NOMO-1 (cell line): ENCODE measurements at regions not wholly inside any gene's neighbourhood (a gene's known extent, or its start where the extent isn't known, plus 50 kb on each side); places are given as distances from the start of the nearest gene placed in this dataset.
"Not testable (repeated sequence)": the region's sequence is repeated elsewhere in the genome, so short reads cannot be mapped to it uniquely, and the experiment has no call there.

Experiments
- DNase-seq, 2 experiments: peaks; one replicate each; lab custom pipeline; 2025; ENCODE audit not compliant: unreplicated experiment in 2 of 2; lab: John Stamatoyannopoulos, UW

DNA sequence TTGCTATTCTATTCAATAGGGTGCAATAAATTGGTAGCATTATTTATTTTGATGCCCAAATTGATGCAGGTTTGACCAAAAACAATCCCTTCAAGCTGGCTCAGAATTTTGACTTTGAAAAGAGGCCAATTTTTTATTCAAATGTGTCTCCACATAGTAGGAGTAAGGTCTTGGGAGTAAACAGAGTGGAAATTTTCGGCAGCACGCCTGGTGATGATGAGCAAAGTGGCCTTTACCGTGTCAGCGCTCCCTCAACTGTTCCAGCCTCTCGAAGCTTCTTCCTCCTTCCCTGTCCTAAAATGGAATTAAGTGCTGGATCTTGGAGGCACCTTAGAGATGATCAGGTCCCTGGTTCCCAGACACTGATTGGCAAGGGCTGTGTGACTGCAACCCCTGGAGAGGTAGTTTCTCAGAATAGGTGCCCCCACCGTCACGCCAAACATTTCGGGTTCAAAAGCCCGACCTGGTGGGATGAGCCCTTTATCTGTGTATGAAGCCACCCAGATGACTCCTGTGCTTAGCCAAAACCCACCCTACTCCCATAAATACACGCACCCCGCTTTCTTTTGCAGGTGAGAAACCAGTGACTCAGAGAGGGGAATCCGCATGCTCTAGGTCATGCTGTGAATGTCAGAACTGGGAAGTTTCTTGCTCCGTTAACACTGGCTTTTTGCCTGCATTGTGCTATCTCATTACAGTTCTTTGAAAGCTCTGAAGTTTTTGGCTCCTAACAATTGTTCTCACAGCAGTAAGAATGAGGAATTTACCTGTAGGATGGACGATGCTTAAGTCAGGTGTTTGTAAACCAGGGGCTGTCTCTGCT is 89.1 kb downstream of the CRYGS start:
- no peak for DNase-seq

DNA sequence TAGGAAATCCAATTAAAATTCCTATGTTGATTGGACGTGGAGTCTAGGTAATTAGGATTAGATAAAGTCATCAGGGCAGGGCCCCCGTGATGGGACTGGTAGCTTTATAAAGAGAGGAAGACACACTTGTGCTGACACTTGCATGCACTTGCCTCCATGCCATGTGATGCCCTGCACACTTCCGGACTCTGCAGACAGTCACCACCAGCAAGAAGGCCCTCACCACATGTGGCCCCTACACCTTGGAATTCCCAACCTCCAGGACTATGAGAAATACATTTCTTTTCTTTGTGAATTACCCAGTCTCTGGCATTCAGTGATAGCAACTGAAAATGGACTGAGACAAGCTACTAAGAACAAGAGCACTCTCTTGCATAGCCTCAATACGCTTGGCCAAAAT is 90.6 kb downstream of the CRYGS start:
- DNase-seq, result no peak

GRCh38 chr3:186452517-186452916 is 90.5 kb upstream of the DGKG start:
- DNase-seq, result no peak

DNA sequence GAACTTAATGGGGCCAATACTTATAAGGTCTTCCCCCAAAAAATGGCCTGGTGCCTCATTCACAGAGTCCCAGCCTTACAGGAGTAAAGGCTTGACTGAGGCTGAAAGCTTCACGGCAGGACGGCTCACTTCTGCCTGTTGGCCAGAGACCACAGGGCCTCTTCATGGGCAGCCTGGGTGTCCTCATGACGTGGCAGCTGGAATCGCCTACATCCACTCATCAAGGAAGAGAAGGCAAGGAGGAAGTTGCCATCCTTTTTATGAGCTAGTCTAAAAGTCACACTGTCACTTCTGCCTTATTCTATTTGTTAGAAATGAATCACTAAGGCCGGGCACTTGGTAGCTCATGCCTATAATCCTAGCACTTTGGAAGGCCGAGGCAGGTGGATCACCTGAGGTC is 89.3 kb upstream of the DGKG start:
- DNase-seq, result peak; percentile 57 to 72

GRCh38 chr3:186444974-186445373 is 82.9 kb upstream of the DGKG start:
- DNase-seq, result no peak

- no peak for DNase-seq
These were observed 82.3 kb upstream of the DGKG start for GRCh38 chr3:186444288-186444687.

- DNase-seq, result not testable (repeated sequence)
These were observed 80.9 kb upstream of the DGKG start for GRCh38 chr3:186442979-186443378.

GRCh38 chr3:186442162-186442561 is 80.1 kb upstream of the DGKG start:
- no peak for DNase-seq

- DNase-seq, result no peak
These were observed 78.9 kb upstream of the DGKG start for GRCh38 chr3:186440891-186441290.

DNA sequence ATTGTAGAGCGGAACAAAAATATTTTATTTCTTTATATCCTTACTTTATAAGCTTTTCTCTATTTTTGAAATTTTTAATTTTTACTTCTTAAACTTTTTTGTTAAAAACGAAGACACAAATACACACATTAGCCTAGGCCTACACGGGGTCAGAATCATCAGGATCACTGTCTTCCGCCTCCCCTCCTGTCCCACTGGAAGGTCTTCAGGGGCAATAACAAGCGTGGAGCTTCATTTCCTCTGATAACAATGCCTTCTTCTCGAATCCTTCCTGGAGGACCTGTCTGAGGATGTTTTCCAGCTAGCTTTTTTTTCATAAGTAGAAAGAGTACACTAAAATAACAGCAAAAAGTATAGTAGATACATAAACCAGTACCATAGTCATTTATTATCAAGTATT is 77.7 kb upstream of the DGKG start:
- DNase-seq, result no peak

DNA sequence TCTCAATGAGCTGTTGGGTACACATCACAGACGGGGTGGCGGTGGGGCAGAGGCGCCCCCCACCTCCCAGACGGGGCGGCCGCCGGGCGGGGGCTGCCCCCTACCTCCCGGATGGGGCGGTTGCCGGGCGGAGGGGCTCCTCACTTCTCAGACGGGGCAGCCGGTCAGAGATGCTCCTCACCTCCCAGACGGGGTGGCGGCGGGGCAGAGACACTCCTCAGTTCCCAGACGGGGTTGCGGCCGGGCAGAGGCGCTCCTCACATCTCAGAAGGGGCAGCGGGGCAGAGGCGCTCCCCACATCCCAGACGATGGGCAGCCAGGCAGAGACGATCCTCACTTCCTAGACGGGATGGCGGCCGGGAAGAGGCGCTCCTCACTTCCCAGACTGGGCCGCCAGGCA is 73.3 kb upstream of the DGKG start:
- DNase-seq, result not testable (repeated sequence)

DNA sequence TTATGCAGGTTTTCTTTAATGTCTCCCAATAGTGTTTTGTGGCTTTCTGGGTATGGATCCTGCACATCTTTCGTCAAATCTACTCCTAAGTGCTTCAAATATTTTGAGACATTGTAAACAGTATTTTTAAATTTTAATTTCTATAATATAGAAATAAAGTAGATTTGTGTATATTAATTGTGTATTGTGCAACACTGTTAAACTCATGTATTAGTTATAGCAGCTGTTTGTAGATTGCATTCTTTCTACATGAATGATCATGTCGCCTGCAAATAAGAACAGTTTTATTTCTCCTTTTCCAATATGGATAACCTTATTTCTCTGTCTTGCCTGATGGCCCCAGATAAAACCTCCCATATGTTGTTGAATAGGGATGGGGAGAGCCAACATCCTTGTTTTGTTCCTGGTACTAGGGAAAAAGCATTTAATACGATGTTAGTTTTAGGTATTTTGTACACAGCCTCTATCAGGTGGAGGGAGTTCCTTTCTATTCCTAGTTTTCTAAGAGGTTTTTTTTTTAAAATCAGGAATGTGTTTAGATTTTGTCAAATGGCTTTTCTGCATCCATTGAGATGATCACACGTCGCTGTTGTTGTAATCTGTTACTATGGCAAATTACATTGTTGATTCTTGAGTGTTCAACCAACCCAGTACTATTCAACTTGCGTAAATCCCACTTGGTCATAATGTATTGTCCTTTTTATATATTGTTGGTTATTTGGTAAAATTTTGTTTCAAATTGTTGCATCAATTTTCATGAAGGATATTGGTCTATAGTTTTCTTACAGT is 71.1 kb upstream of the DGKG start:
- DNase-seq, result no peak

DNA sequence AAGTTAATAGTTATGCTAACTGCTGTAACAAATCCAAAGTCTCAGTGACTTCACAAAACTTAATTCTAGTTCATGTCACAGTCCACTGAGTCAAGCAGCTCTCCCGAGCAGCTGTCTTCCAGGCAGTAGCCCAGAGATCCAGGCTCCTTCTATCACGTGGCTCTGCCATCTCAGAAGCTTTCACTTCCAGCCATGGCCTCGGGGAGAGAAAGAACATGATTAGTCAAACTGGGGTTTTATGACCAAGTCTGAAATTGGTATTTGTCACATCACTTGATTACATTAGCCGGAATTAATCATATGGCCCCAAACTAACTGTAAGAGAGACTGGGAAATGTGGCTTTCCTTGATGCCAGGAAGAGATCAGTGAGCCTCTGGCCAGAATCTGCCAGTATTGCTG is 70.2 kb upstream of the DGKG start:
- DNase-seq, result no peak

GRCh38 chr3:186427627-186428281 is 65.7 kb upstream of the DGKG start:
- DNase-seq, result no peak

DNA sequence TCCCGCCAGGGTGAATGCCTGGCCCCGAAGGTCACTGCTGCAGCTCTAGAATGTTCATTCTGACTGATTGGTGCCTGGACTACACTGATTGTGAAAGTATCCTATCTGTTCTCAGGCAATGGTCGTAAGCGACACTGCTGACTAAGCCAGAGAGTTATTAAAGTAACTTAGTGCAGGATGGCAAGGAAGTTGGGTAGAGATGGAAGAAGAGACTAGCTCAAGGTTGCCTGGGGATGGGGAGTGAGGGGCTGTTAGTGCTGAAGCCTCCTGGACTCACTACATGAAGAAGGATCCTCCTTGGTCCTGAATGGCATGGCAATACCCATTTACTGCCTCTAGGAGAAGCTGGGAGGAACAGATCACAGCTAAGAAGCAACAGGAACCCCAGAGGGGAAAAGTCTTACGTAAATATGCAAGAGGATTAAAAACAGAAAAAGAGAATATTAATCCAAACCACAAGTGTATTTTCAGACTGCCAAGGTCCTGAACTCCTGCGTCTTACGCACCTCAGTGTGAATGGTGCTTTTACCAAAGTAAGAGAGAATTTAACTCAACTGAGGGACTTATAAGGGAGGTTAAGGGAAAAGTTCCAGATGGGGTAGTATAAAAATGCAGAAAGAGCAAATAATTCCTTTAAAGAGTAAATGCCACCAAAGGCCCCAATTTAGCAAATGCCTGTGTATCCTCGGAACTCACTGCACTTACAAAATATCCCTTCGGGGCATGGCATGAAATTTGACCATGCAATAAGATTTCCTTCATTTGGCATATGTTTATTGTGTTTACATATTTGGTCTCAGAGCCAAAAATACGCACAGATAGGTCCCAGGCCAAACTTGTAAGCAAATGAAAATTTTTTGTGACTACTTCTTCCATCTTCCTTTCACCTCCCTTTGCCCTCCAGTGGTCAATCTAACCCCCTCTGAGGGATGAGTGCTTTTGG is 64.0 kb upstream of the DGKG start:
- peak; percentile 59 to 78 for DNase-seq

GRCh38 chr3:186421946-186422345 is 59.9 kb upstream of the DGKG start:
- no peak for DNase-seq

GRCh38 chr3:186418671-186419145 is 56.7 kb upstream of the DGKG start:
- DNase-seq, result no peak

- DNase-seq, result no peak
These were observed 55.8 kb upstream of the DGKG start for GRCh38 chr3:186417791-186418190.

GRCh38 chr3:186414735-186415419 is 52.8 kb upstream of the DGKG start:
- DNase-seq, result peak in 1 of 2 experiments; percentile 29
